MM.1S (cell line): ENCODE measurements at regions not wholly inside any gene's neighbourhood (a gene's known extent, or its start where the extent isn't known, plus 50 kb on each side); places are given as distances from the start of the nearest gene placed in this dataset.

Experiments used
- CTCF ChIP-seq: fragments of 300-600 bp; sonication (generic); IDR thresholded peaks from 2 replicates; pipeline ENCODE4 v1.5.1; 2016; ENCODE audit warnings: antibody characterized with exemption, low read length, mixed read lengths
- EZH2 ChIP-seq: fragments of 300-600 bp; sonication (generic); optimal IDR thresholded peaks from 2 replicates; pipeline ENCODE3; 2017; ENCODE audit warnings: low read depth, mild to moderate bottlenecking, antibody characterized with exemption, low read length, mixed read lengths
- EZH2phosphoT487 ChIP-seq: fragments of 300-600 bp; sonication (generic); IDR thresholded peaks from 2 replicates; pipeline ENCODE4 v1.6.1; 2018; ENCODE audit warnings: antibody characterized with exemption, low read length

GRCh38 chr3:44173263-44173662, 68.4 kb upstream of the TOPAZ1 start:
- TF ChIP-seq CTCF (no peak), EZH2 (no peak), EZH2phosphoT487 (no peak)
